ENCODE measurements at regions not wholly inside any gene's neighbourhood (a gene's known extent, or its start where the extent isn't known, plus 50 kb on each side); places are given as distances from the start of the nearest gene placed in this dataset.

DNA sequence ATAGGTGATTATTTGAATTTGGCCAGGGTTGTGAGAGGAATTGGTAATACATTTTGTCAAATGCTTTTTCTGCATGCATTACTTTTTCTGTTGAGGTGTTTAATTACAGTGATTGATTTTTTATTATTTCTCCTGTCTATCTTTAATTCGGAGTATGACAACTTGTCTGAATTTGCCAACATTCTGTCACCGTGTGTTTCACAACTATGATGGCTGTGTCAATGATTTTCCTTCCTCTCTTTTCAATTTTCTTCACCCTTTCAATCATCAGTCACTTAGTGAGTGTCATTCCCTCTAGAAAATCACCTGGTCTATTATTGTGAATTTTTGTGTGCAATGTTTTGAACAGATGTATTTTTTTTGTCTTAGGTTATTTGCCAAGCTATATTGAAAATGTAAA is 1221.4 kb upstream of the CDH18 start:
- TF ChIP-seq, protein P1, sequence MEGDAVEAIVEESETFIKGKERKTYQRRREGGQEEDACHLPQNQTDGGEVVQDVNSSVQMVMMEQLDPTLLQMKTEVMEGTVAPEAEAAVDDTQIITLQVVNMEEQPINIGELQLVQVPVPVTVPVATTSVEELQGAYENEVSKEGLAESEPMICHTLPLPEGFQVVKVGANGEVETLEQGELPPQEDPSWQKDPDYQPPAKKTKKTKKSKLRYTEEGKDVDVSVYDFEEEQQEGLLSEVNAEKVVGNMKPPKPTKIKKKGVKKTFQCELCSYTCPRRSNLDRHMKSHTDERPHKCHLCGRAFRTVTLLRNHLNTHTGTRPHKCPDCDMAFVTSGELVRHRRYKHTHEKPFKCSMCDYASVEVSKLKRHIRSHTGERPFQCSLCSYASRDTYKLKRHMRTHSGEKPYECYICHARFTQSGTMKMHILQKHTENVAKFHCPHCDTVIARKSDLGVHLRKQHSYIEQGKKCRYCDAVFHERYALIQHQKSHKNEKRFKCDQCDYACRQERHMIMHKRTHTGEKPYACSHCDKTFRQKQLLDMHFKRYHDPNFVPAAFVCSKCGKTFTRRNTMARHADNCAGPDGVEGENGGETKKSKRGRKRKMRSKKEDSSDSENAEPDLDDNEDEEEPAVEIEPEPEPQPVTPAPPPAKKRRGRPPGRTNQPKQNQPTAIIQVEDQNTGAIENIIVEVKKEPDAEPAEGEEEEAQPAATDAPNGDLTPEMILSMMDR (conservative IDR thresholded peaks at IDR 0.05 in 1 of 2, IDR thresholded peaks at IDR 0.05 in 1 of 2; ENCODE audit: low read depth in 1 of 2, low read length in 2 of 2), result no peak
- TF ChIP-seq EZH2 (IDR thresholded peaks at IDR 0.05; ENCODE audit: low read length, missing control alignments), result no peak

Data from fibroblast of lung (primary cell).